Activated naive CD4-positive, alpha-beta T cell treated with Interleukin-2 at 50 U/mL for 16 hours (primary cell): ENCODE measurements at regions not wholly inside any gene's neighbourhood (a gene's known extent, or its start where the extent isn't known, plus 50 kb on each side); places are given as distances from the start of the nearest gene placed in this dataset.
"Not testable (repeated sequence)": the region's sequence is repeated elsewhere in the genome, so short reads cannot be mapped to it uniquely, and the experiment has no call there.

Experiments
- DNase-seq: peaks from one replicate; pipeline ENCODE4 v3.0.0-alpha.2; 2020

DNA sequence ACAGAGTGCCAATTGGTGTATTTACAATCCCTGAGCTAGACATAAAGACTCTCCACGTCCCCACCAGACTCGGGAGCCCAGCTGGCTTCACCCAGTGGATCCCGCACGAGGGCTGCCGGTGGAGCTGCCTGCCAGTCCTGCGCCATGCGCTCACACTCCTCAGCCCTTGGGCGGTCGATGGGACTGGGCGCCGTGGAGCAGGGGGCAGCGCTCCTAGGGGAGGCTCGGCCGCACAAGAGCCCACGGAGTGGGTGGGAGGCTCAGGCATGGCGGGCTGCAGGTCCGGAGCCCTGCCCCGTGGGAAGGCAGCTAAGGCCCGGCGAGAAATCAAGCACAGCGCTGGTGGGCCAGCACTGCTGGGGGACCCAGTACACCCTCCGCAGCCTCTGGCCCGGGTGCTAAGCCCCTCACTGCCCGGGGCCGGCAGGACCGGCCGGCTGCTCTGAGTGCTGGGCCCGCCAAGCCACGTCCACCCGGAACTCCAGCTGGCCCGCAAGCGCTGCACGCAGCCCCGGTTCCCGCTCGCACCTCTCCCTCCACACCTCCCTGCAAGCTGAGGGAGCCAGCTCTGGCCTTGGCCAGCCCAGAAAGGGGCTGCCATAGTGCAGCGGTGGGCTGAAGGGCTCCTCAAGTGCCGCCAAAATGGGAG lies 759.4 kb downstream of the BRINP3 start:
- not testable (repeated sequence) for DNase-seq

DNA sequence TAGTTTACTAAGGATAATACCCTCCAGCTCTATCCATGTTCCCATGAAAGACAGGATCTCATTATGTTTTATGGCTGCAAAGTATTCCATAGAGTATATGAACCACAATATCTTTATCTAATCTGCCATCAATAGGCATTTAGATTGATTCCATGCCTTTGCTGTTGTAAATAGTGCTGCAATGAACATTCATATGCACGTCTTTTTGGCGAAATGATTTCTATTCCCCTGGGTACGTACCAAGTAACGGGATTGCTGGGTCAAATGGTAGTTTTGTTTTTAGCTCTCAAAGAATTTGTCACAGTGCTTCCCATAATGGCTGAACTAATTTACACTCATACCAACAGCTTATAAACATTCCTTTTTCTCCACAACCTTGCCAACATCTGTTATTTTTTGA lies 750.9 kb downstream of the BRINP3 start:
- DNase-seq, result no peak

DNA sequence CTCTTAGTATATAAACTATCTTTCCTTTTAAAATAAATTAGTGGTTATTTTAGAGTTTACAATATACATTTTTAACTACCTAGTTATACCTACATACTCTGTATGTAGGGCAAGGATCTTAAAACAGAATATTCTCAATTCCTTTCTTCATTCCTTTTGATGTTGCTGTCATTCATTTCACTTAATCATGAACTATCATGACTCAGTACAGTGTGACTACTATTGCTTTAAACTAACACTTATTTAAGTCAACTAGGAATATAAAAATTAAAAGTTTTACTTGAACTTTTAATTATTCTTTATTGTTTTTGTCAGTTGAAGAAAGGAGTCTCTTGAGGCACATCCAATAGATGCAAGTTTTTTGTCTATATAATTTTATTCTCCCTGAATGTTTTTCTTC lies 726.4 kb downstream of the BRINP3 start:
- no peak for DNase-seq

DNA sequence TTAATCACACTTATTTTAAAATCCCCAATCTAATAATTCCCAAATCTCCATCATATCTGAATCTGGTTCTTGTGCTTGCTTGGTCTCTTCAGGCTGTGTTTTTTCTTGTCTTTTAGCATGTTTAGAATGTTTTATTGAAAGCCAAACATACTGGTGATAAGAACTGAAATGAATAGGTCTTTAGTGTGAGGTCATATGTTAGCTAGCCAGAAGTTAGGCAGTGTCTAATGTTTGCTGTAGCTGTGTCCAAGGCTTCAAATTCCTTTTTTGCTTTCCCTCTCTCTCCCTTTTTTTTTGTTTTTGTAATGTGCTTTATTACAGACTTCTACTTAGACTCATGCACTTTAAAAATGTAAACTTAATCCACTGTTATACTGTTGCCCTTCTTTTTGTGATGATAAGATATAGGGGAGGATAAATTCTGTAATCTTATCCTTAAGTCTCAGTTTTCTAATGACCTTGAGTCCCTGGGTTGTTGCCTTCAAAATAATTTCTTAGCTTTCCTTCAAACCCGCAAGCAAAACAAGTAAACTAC lies 725.1 kb downstream of the BRINP3 start:
- DNase-seq, result no peak

DNA sequence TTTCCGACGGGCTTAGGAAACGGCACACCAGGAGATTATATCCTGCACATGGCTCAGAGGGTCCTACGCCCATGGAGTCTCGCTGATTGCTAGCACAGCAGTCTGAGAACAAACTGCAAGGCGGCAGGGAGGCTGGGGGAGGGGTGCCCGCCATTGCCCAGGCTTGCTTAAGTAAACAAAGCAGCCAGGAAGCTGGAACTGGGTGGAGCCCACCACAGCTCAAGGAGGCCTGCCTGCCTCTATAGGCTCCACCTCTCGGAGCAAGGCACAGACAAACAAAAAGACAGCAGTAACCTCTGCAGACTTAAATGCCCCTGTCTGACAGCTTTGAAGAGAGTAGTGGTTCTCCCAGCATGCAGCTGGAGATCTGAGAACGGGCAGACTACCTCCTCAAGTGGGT lies 722.6 kb downstream of the BRINP3 start:
- DNase-seq, result not testable (repeated sequence)

DNA sequence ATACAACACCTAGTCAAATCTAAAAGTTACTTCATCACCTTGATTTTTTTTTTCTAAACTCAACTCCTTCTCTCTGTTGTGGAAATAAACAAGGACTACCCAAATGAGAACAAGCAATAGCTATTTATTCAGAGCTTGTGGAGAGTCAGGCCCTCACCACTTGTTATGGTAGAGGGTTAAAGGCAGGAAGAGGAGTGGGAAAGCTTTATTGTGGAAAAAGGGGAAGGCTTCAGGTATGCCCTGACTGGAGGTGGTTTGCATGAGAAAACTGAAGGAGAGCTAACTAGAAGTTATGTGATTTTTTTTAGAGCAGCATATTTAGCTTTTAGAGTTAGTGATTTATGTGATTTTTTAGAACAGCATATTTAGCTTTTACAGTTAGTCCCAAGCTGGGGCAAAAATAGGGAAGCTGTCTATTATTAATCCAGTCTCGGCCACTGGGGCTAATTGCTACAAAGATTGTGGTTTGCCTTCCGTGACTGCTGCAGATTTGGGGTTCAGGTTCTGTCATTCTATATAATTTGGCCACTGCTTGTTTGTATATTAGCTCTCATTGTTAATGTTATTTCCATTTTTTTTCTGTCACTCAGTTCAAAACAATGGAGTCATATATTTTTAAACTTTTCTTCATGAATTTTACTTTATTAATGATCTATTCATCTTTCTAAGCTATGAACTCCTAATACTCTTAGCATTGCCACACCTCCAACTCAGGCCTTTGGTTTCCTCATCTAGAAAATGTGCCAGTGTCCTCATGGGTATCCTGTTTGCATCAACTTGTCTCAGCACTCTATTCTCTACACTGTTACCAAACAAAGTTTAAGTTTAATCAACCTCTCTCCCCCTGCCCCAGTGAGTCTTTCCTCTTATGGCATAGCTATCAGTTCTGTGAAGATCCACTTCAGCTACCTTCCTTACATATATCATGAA lies 713.0 kb downstream of the BRINP3 start:
- DNase-seq, result no peak

DNA sequence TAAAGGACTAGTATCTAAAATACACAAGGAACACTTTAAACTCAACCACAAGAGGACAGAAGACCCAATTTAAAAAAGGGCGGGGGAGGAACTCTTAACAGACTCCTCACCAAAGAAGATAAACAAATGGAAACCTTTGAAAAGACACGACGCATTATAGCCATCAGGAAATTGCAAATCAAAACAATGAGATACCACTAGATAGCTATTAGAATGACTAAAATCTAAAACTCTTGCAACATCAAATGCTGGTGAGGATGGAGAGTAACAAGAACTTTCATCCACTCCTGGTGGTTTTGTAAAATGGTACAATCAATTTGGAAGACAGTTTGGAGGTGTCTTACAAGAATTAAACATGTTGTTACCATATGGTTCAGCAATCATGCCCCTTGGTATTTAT lies 708.2 kb downstream of the BRINP3 start:
- DNase-seq, result no peak

DNA sequence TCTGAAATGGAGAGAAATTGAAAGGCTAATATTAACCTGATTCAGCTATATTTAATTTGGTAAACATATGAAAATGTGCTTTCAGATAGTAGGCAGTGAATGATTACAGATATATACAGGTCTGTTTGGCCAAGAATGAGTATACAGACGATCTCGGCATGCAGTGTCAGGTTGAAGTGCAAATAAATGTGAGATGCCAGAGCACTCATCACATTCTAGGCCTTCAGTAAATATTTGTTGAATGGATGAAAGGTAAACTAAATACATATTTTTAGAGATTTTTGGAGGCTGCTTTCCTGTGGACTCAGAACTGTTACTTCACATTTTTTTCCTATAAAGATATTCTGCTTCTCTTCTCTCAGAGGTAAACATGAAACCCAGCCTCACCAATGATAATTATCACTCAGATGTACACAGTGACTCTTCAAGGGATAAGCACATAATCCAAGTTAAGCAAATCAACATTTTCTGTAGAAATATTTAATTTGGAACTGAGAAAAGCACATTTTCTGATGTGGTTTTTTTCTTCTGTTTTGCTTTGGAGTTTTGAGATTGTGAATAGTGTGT lies 702.9 kb downstream of the BRINP3 start:
- DNase-seq, result no peak

DNA sequence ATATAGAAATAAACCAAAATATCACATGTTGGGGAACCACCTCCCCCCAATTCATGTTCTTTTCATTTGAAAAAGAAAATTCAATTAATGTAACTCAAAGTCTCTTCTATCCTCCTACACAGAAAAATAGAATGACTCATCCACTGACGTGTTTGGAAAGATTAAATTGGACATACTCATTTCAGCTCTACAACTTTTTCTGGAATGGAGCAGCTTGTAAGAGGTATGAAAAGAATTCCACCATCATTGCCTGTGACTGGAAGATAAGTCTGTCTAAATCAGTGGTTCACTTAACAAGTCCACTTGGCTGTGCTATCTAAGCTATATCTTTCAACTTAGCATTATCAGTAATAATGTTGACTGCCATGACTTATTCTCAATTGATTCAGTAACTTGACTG lies 702.3 kb downstream of the BRINP3 start:
- DNase-seq, result no peak

DNA sequence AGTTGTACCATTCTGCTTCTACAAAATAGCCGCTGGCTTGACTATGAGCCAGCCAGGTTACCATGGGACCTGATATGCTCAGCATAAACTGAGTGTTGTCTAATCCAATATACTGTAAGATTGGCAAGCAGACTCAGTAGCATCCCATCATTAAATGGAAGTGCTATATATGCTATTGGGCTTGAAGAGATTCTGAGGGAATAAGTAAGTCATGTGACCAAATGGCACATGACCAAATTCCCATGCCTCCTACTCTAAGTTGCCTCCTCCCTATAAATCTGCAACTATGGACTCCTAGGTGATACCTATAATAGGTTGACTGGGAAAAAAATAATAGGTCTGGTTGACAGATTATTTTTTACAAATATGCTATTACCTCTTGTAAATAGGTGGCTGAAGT lies 698.6 kb downstream of the BRINP3 start:
- no peak for DNase-seq

DNA sequence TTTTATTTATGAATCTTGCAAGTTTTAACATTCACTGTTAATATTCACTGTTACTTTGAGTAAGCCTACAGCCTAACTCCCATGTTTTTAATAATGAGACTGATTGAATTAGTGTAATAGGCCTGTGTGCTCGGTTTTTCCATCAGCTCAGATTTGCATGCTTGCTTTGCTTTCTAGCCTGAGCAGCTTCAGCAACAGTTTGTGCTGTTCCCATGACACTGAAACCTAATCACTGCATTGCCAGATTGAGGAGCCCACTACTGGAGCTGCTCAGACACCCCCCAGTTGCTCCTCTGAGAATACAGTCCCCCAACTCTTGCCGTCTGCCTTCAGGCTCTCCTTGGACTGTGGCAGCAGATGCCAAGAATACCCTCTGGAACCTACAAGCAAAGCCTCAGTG lies 695.4 kb downstream of the BRINP3 start:
- DNase-seq, result no peak

DNA sequence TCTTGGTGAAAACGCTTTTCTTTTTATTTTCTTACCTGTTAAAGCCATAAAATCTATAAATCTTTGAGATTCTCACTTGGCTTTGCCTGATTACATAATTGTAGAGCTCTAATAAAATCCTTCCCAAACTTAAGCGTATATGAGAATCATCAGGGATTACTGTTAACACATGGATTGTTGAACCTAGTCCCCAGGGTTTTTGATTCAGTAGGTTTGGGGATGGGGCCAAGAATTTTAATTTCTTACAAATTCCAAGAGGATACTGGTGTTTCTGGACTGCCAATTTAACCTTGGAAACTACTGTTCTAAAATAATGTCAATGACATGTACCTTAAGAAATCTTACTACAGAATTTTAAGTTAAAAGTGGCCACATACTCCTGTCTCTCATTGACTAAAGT lies 694.2 kb downstream of the BRINP3 start:
- no peak for DNase-seq

DNA sequence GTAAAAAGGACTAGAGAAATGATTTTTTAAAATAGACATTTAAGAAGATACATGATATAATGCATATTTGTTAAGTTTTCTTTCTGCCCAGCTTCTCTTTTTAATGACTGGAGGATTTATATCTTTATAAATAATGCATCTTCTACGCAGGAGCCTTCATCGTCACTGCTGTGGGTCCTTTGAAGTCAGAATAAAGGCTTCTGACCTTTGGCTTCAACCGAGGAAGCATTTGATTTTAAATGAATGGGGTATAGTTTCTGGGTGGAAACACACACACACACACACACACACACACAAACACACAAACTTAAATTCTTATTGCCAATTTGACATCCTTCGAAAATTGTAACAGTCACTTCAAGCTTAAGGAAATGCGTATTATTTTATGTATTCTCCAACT lies 690.9 kb downstream of the BRINP3 start:
- no peak for DNase-seq

DNA sequence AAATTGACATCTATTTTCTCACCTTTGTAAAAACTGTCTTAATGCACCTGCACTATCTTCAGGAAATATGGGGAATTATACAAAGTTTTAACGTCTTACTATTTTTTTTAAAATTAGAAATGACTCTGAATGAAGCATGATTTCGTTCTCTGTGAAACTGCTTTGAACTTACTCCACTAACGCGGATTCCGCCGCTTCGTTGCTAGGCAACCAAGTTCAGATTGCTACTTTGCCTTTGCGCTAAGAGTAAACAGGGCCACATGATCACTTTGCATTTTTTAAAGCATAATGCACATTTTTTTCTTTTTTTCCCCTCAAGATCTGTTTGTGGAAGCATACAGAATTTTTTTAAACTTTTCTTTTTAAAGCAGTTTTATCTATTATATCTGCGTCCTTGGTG lies 690.5 kb downstream of the BRINP3 start:
- DNase-seq, result no peak

DNA sequence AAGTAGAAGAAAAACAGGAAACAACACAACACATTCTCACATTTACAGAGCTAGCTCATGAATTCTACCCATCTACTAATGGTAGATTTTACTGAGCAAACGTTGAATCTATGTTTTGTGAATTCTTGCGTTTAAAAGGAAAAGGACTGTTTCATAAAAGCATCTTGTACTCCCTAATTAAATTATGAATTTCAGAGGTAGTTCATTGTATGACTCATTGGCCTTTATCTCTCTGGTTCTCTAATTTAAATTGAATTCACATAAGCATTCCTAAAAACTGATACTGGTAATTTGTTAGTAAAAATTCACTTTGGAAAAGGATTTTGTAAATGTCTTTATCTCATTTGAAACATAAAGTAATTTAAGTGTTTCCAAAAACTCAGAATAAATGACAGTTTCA lies 687.3 kb downstream of the BRINP3 start:
- DNase-seq, result no peak

DNA sequence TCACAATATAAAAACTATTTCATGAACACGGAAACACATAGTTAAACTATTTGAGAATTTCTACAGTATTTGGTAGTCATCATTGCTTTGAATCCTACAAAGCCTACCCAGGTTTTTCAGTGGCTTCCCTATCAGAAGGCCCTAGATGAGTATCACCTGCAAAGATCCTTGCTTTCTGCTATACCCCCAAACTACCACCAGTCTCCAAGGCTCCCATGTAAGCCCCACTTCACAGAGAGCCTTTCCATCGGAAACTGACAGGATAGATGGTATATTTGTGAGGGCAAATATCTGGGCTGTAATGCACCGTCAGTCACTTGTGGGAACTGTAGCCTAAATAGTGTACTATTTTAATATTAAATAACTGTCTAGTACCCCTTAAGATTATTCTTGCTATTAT lies 674.3 kb downstream of the BRINP3 start:
- DNase-seq, result no peak

DNA sequence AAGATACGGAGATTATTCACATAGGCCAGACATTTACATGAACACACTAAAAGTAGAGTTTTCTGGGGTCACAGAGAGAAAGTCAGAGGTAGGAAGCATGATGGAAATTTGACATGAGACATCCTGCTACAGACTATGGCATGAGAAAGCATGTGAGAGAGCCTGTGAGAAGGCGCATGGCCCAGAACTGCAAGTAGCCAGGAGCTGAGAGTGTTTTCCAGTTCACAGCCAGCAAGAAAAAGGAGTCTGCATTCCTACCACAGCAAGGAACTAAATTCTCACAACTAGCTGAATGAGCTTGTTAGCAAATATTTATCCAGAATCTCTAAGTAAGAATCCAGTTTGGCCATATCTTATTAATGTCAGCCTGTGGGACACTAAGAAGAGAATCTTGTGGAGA lies 673.3 kb downstream of the BRINP3 start:
- DNase-seq, result no peak

DNA sequence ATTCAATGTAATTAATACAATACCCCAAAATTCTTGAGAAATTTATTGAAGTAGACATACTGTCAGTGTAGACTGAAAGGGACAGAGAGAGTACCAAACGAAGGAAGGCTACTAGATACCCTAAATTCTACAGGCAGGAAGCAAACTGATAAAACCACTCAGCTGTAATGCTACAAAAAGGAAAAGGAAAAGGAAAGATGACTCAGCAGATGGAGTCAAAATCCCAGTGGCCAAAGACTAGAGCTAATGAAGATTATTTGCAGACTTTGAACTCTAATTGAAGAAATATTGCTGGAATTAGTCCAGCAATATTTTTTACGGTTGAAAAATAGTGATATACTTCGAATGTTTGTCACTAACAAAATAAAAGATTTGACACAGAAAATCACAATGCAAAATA lies 671.9 kb downstream of the BRINP3 start:
- DNase-seq, result no peak

DNA sequence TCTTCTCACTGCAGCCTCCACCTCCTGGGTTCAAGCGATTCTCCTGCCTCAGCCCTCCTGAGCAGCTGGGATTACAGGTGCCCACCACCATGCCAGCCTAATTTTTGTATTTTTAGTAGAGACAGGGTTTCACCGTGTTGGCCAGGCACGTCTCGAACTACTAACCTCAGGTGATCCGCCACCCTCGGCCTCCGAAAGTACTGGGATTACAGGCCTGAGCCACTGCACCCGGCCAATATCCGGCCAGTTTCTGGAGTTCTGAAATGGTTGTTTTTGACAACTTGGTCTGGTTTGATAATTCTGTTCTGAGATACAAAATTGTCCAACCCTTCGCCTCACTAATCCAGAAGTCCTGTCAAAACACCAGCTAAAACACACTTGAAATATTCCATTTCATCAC lies 667.0 kb downstream of the BRINP3 start:
- DNase-seq, result not testable (repeated sequence)

DNA sequence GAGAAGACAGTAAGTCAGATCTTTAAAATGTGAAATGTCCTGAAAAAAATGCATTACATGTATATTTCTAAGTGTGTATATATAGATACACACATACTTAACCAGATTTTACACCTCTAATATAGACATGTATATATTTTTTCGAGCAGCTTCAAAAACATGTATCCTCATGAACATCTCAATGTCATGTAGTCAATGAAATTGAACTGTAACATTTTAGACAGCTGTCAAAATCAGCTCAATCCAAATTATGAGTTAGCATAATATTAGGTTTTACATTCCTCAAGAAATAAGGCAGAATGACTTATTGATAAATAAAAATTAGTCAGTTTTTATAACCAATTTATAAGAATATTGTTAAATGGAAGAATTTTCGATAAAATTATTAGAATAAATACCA lies 665.7 kb downstream of the BRINP3 start:
- DNase-seq, result no peak

DNA sequence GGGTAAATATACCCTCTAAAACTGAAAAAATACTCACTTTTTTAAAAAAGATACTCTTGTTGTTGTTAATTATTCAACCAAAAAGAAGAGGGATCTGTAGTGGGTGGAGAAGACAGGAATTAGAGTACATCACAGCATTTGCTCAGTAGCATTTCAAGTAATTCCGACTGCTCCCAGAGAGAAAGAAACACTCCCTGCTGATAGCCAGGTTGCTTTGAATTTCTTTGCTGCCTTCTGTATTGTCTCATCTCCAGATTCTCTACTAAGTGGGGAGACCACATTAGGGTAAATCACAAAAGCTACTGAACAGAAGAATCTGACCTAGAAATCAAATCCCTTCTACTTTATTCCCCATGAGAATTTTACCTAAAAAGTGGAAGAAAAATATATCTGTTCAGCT lies 661.1 kb downstream of the BRINP3 start:
- no peak for DNase-seq

DNA sequence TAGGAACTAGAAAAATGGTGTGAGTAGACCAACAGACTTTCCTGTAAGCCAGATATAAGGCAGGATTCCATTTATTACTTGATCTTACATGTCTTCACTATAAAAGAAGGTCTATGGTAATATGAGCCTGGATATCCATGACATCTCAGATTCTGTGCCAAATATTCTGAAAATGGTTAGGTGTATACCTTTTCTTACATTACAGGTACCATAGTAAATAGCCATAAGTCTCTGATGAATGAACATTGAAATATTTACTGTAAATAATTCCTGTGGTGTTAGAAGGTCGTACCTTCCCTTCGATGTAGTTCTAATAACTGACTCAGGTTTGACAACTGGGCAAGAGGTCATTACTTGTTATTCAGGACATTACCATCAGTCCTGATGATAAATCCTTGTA lies 657.9 kb downstream of the BRINP3 start:
- no peak for DNase-seq

DNA sequence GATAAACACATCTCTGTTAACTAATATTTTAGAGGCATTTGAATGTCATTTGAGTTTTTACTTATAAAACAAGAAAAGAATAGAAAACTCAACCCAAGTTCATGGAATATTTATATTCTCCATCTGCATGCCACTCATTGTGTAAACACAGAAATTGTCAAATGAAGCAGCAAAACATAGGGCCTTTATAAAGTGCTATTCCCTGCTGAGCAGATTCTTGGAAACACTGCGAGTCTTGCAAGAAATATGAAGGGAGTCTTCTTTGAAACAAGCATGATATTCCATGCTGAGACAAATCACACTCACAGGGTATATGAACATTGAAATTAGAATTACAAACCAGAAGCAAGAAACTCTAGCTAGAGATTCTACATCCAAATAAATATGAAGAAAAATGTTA lies 655.8 kb downstream of the BRINP3 start:
- no peak for DNase-seq

DNA sequence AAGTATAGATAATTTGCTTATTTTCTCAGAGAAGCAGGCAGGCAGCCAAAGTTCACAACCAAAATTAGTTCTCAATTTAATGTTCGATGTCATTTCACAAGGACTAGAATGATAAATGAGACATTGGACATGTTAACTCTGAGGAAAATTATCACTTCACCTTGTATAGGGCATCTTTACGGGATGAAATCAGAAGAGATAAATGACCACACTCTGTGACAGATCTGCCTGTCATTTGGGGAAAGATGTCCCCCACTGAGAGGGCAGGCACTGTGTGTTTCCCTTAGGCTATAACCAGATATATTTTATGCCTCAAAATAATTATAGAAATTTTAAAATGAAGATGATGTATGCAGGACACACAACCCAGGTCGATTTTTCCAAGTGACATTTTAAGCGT lies 642.9 kb downstream of the BRINP3 start:
- DNase-seq, result no peak
